GM19438 (cell line): ENCODE measurements at regions not wholly inside any gene's neighbourhood (a gene's known extent, or its start where the extent isn't known, plus 50 kb on each side); places are given as distances from the start of the nearest gene placed in this dataset.

Experiments used
- ATAC-seq: cut with Tn5 transposase; IDR thresholded peaks from one replicate; pipeline ENCODE4 v1.9.1; 2021; ENCODE audit warnings: low read depth; ENCODE audit not compliant: unreplicated experiment

GRCh38 chr4:36702245-36702644, 420.8 kb downstream of the DTHD1 start:
- no peak for ATAC-seq

GRCh38 chr4:36704289-36704688, 422.9 kb downstream of the DTHD1 start:
- ATAC-seq, result no peak

GRCh38 chr4:36709991-36710390, 428.6 kb downstream of the DTHD1 start:
- ATAC-seq, result no peak

- no peak for ATAC-seq
Measured at GRCh38 chr4:36712013-36712412, 430.6 kb downstream of the DTHD1 start.

- ATAC-seq, result no peak
Measured at GRCh38 chr4:36716874-36717273, 435.5 kb downstream of the DTHD1 start.

- no peak for ATAC-seq
Measured at GRCh38 chr4:36719425-36719824, 438.0 kb downstream of the DTHD1 start.

- no peak for ATAC-seq
Measured at GRCh38 chr4:36722986-36723385, 441.6 kb downstream of the DTHD1 start.

- ATAC-seq, result no peak
Measured at GRCh38 chr4:36734334-36734733, 452.9 kb downstream of the DTHD1 start.

- no peak for ATAC-seq
Measured at GRCh38 chr4:36737691-36738090, 456.3 kb downstream of the DTHD1 start.

GRCh38 chr4:36740796-36741310, 459.4 kb downstream of the DTHD1 start:
- ATAC-seq, result no peak

GRCh38 chr4:36747277-36748129, 466.1 kb downstream of the DTHD1 start:
- ATAC-seq, result no peak

GRCh38 chr4:36753048-36753447, 471.6 kb downstream of the DTHD1 start:
- ATAC-seq, result no peak

GRCh38 chr4:36757580-36758311, 476.3 kb downstream of the DTHD1 start:
- no peak for ATAC-seq

- ATAC-seq, result no peak
Measured at GRCh38 chr4:36758312-36759178, 477.1 kb downstream of the DTHD1 start.

- no peak for ATAC-seq
Measured at GRCh38 chr4:36761607-36762006, 480.2 kb downstream of the DTHD1 start.

GRCh38 chr4:36763814-36764213, 480.7 kb upstream of the NWD2 start:
- no peak for ATAC-seq

- no peak for ATAC-seq
Measured at GRCh38 chr4:36767596-36767995, 476.9 kb upstream of the NWD2 start.

GRCh38 chr4:36771411-36772153, 473.0 kb upstream of the NWD2 start:
- no peak for ATAC-seq

- ATAC-seq, result no peak
Measured at GRCh38 chr4:36772154-36772516, 472.4 kb upstream of the NWD2 start.

- ATAC-seq, result no peak
Measured at GRCh38 chr4:36773467-36773866, 471.1 kb upstream of the NWD2 start.
